ENCODE measurements at regions not wholly inside any gene's neighbourhood (a gene's known extent, or its start where the extent isn't known, plus 50 kb on each side); places are given as distances from the start of the nearest gene placed in this dataset.

GRCh38 chr5:135269199-135269598 lies 129.8 kb downstream of the MACROH2A1 start:
- peak in 1 of 2 donors; percentile 36 for DNase-seq (ENCODE audit: low read depth in 2 of 2)
- no peak for TF ChIP-seq CTCF (IDR thresholded peaks at IDR 0.05; ENCODE audit: low read depth, low read length)
- H3K4me3 ChIP-seq (replicated peaks in 1 of 2; ENCODE audit: low read depth in 2 of 2, low read length in 2 of 2) = no peak overlapping the region

- TF ChIP-seq CTCF (IDR thresholded peaks at IDR 0.05; ENCODE audit: low read depth, low read length) = no peak
- DNase-seq (ENCODE audit: low read depth in 2 of 2) = no peak
- H3K4me3 ChIP-seq (replicated peaks in 1 of 2; ENCODE audit: low read depth in 2 of 2, low read length in 2 of 2) = no peak overlapping the region
Measured at GRCh38 chr5:135266975-135267374, 132.1 kb downstream of the MACROH2A1 start.

GRCh38 chr5:135266303-135266635 lies 132.8 kb downstream of the MACROH2A1 start:
- H3K4me3 ChIP-seq (replicated peaks in 1 of 2; ENCODE audit: low read depth in 2 of 2, low read length in 2 of 2) = no peak overlapping the region
- no peak for DNase-seq (ENCODE audit: low read depth in 2 of 2)
- TF ChIP-seq CTCF (IDR thresholded peaks at IDR 0.05; ENCODE audit: low read depth, low read length) = no peak

- TF ChIP-seq CTCF (IDR thresholded peaks at IDR 0.05; ENCODE audit: low read depth, low read length) = no peak
- H3K4me3 ChIP-seq (replicated peaks in 1 of 2; ENCODE audit: low read depth in 2 of 2, low read length in 2 of 2) = no peak overlapping the region
- DNase-seq (ENCODE audit: low read depth in 2 of 2) = no peak
Measured at GRCh38 chr5:135265497-135266302, 133.3 kb downstream of the MACROH2A1 start.

GRCh38 chr5:135264451-135265440 lies 134.3 kb downstream of the MACROH2A1 start:
- H3K4me3 ChIP-seq (replicated peaks in 1 of 2; ENCODE audit: low read depth in 2 of 2, low read length in 2 of 2) = no peak overlapping the region
- no peak for TF ChIP-seq CTCF (IDR thresholded peaks at IDR 0.05; ENCODE audit: low read depth, low read length)
- DNase-seq (ENCODE audit: low read depth in 2 of 2) = no peak

GRCh38 chr5:135263022-135263668 lies 135.9 kb downstream of the MACROH2A1 start:
- no peak for TF ChIP-seq CTCF (IDR thresholded peaks at IDR 0.05; ENCODE audit: low read depth, low read length)
- DNase-seq (ENCODE audit: low read depth in 2 of 2) = no peak
- H3K4me3 ChIP-seq (replicated peaks in 1 of 2; ENCODE audit: low read depth in 2 of 2, low read length in 2 of 2) = no peak overlapping the region

Measured in cardiac fibroblast (primary cell).